ENCODE measurements at regions not wholly inside any gene's neighbourhood (a gene's known extent, or its start where the extent isn't known, plus 50 kb on each side); places are given as distances from the start of the nearest gene placed in this dataset.
"Not testable (repeated sequence)": the region's sequence is repeated elsewhere in the genome, so short reads cannot be mapped to it uniquely, and the experiment has no call there.

DNA sequence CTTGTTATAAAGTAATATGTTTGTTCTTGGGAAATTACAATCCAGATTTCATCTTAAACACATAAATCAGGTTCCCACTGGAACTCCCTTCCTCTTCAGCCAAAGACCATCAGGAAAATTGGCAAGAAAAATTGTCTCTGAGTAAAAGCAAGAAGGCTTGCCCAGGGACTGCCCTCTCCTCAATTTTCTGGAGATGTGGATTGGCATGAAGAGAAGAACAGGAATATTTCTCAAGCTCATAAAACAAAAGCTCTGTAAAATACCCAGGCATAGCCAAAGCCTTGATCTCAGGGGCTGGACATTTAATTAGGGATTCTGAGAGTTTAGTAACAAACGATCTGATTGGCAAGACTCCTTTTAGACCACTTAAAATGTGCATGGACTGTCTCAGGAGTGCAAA lies 223.4 kb downstream of the ZNF608 start:
- Mint-ChIP-seq H3K4me1 (peaks cover 1% of the 10 kb centered on the region), H3K27ac (no peak overlapping the region), H3K36me3 (ENCODE audit: low read depth) (no peaks in the 10 kb centered on the region), H3K4me3 (no peak overlapping the region), H3K9me3 (no peaks in the 10 kb centered on the region), H3K27me3 (peaks cover 5% of the 10 kb centered on the region)
- no peak for DNase-seq
- POLR2A ChIA-PET: no interaction called here
- CTCF ChIA-PET: no interaction called here

GRCh38 chr5:124521461-124522230 lies 224.8 kb downstream of the ZNF608 start:
- H3K4me3 Mint-ChIP-seq: no peak overlapping the region
- H3K27ac Mint-ChIP-seq: no peak overlapping the region
- H3K27me3 Mint-ChIP-seq: peaks cover 6% of the 10 kb centered on the region
- ChIA-PET CTCF (no interaction called here), POLR2A (no interaction called here)
- H3K9me3 Mint-ChIP-seq: no peaks in the 10 kb centered on the region
- no peaks in the 10 kb centered on the region for H3K36me3 Mint-ChIP-seq (ENCODE audit: low read depth)
- no peaks in the 10 kb centered on the region for H3K4me1 Mint-ChIP-seq
- DNase-seq: no peak

DNA sequence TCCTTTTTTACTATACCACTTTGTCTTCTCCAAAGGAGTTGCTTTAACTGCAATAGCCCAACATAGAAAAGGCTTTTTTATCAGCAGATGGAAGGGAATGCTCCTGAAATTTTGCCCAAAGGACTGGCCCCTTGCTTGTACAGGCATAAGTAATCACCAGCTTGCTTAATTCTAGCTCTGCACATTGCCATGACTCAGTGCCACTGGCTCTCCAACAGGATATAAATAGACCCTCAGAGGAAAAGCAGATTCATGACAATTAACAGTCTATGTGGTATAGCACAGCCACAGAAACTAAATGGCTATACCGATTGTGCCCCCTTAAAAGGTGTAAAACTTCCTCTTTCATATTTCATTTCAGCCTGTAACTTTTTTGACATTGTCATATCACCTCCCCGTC lies 227.0 kb downstream of the ZNF608 start:
- no peaks in the 10 kb centered on the region for H3K4me1 Mint-ChIP-seq
- H3K36me3 Mint-ChIP-seq (ENCODE audit: low read depth): no peaks in the 10 kb centered on the region
- no peaks in the 10 kb centered on the region for H3K9me3 Mint-ChIP-seq
- POLR2A ChIA-PET: no interaction called here
- peaks cover 6% of the 10 kb centered on the region for H3K27me3 Mint-ChIP-seq
- CTCF ChIA-PET: no interaction called here
- no peak overlapping the region for H3K4me3 Mint-ChIP-seq
- no peak overlapping the region for H3K27ac Mint-ChIP-seq
- DNase-seq: no peak

- Mint-ChIP-seq H3K27me3 (peaks cover 3% of the 10 kb centered on the region), H3K9me3 (no peaks in the 10 kb centered on the region), H3K36me3 (ENCODE audit: low read depth) (no peaks in the 10 kb centered on the region), H3K4me1 (no peaks in the 10 kb centered on the region), H3K27ac (no peak overlapping the region), H3K4me3 (no peak overlapping the region)
- no peak for DNase-seq
- POLR2A ChIA-PET: no interaction called here
- CTCF ChIA-PET: no interaction called here
Measured at GRCh38 chr5:124516567-124516966, 229.9 kb downstream of the ZNF608 start.

- no peak for DNase-seq
- H3K4me3 Mint-ChIP-seq: no peak overlapping the region
- CTCF ChIA-PET: no interaction called here
- POLR2A ChIA-PET: no interaction called here
- H3K27ac Mint-ChIP-seq: no peak overlapping the region
- no peaks in the 10 kb centered on the region for H3K9me3 Mint-ChIP-seq
- H3K4me1 Mint-ChIP-seq: no peaks in the 10 kb centered on the region
- H3K36me3 Mint-ChIP-seq (ENCODE audit: low read depth): no peaks in the 10 kb centered on the region
- peaks cover 3% of the 10 kb centered on the region for H3K27me3 Mint-ChIP-seq
Measured at GRCh38 chr5:124515497-124516245, 230.8 kb downstream of the ZNF608 start.

DNA sequence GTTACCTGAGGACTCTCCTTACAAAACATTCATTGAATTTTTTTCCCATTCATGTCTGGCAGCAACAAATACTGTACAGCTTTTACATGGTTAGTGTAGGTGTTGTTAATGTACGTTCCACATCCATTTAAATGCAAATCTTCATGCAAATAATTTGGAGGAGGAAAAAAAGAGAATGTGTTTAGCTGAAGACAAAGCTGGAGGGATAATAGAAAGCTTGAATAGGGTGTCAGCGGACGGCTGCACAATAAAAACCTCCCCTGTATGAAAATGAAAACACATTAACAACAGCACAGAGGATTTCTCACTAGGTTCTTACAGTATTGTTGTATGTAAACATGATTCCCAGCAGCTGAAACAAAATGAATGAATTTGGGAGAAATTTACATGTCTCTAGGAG lies 231.5 kb downstream of the ZNF608 start:
- DNase-seq: no peak

DNA sequence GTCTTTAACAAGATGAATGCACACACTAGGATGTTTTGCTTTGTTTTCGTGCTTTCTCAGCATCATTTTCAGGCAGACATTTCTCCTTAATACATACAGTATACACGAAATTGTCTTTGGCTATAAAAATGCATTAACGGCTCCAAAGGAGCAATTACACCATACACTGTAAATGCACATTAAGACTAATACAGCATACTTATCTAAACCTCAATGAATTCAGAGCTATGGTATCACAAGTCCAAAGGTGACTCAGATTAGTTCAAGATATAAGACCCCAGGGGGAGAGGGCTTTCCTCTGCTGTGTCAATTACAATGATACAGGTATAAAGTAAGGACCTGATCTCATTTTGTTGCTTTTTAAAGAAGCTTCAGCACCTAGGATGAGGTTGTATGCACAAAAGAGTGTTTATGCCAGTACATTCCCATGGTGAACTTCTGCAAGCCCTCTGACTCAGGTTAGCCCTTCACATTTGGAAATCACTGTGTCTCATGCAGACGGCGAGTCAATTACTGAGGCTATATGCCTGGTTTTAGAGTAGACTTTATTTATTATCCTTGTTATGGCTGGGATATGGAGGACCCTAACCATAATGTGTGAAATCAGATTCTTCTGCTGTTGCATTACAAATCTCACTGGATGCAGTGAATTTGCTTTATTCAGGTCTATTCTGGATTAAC lies 233.3 kb downstream of the ZNF608 start:
- Mint-ChIP-seq H3K9me3 (no peaks in the 10 kb centered on the region), H3K27me3 (peaks cover 2% of the 10 kb centered on the region), H3K27ac (no peak overlapping the region), H3K4me1 (no peaks in the 10 kb centered on the region), H3K4me3 (no peak overlapping the region), H3K36me3 (ENCODE audit: low read depth) (no peaks in the 10 kb centered on the region)
- ChIA-PET POLR2A (no interaction called here), CTCF (no interaction called here)
- no peak for DNase-seq

More for the DNA sequence above, 231.5 kb downstream of the ZNF608 start:
- ChIA-PET CTCF (no interaction called here), POLR2A (no interaction called here)
- H3K27ac Mint-ChIP-seq: no peak overlapping the region
- H3K36me3 Mint-ChIP-seq (ENCODE audit: low read depth): no peaks in the 10 kb centered on the region
- H3K27me3 Mint-ChIP-seq: peaks cover 3% of the 10 kb centered on the region
- H3K4me1 Mint-ChIP-seq: no peaks in the 10 kb centered on the region
- no peaks in the 10 kb centered on the region for H3K9me3 Mint-ChIP-seq
- no peak overlapping the region for H3K4me3 Mint-ChIP-seq

GRCh38 chr5:124512236-124512635 lies 234.2 kb downstream of the ZNF608 start:
- H3K36me3 Mint-ChIP-seq (ENCODE audit: low read depth): no peaks in the 10 kb centered on the region
- DNase-seq: no peak
- H3K9me3 Mint-ChIP-seq: no peaks in the 10 kb centered on the region
- no peaks in the 10 kb centered on the region for H3K4me1 Mint-ChIP-seq
- ChIA-PET POLR2A (no interaction called here), CTCF (no interaction called here)
- H3K27me3 Mint-ChIP-seq: no peaks in the 10 kb centered on the region
- no peak overlapping the region for H3K27ac Mint-ChIP-seq
- no peak overlapping the region for H3K4me3 Mint-ChIP-seq

DNA sequence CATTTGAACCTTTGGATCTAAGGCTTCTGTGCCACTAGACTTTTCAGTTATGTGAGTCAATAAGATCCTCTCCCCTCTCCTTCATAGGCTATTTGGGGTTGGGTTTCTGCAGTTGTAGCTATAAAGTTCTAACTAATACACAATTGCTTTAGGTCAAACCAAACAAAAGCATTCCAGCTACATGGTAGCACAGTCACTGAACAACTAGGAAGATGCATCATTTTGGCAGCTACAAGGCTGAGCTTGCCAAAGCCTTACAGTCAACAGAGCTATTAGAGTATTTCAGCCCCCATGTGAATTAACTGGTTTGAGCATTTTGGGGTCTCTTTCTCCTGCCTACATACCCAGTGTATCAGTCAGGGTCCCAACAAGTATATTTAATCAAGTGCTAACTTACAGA lies 234.6 kb downstream of the ZNF608 start:
- no peaks in the 10 kb centered on the region for H3K9me3 Mint-ChIP-seq
- ChIA-PET CTCF (no interaction called here), POLR2A (no interaction called here)
- H3K27ac Mint-ChIP-seq: no peak overlapping the region
- DNase-seq: no peak
- no peak overlapping the region for H3K4me3 Mint-ChIP-seq
- H3K27me3 Mint-ChIP-seq: no peaks in the 10 kb centered on the region
- no peaks in the 10 kb centered on the region for H3K36me3 Mint-ChIP-seq (ENCODE audit: low read depth)
- H3K4me1 Mint-ChIP-seq: no peaks in the 10 kb centered on the region

DNA sequence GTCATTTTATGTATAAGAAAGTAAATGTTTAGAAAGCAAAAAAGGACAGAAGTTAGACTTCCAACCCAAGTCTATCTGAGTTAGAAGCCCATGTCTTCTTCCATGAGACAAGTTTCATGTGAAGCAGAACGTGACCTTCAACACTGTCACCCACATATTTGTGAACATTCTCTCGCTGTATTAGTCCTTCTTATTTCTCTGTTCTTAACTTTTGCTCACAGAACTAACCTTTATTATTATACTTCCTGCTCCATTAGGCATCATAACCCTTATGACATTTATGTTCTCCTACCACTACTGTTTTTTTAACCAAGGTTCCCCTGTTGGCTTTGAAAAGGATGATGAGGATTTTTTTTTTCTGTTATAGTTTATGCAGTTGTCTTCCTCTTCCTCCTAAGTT lies 238.8 kb downstream of the ZNF608 start:
- H3K4me1 Mint-ChIP-seq: no peaks in the 10 kb centered on the region
- DNase-seq: no peak
- H3K36me3 Mint-ChIP-seq (ENCODE audit: low read depth): no peaks in the 10 kb centered on the region
- POLR2A ChIA-PET: no interaction called here
- no peak overlapping the region for H3K4me3 Mint-ChIP-seq
- CTCF ChIA-PET: no interaction called here
- no peak overlapping the region for H3K27ac Mint-ChIP-seq
- no peaks in the 10 kb centered on the region for H3K27me3 Mint-ChIP-seq
- H3K9me3 Mint-ChIP-seq: no peaks in the 10 kb centered on the region

DNA sequence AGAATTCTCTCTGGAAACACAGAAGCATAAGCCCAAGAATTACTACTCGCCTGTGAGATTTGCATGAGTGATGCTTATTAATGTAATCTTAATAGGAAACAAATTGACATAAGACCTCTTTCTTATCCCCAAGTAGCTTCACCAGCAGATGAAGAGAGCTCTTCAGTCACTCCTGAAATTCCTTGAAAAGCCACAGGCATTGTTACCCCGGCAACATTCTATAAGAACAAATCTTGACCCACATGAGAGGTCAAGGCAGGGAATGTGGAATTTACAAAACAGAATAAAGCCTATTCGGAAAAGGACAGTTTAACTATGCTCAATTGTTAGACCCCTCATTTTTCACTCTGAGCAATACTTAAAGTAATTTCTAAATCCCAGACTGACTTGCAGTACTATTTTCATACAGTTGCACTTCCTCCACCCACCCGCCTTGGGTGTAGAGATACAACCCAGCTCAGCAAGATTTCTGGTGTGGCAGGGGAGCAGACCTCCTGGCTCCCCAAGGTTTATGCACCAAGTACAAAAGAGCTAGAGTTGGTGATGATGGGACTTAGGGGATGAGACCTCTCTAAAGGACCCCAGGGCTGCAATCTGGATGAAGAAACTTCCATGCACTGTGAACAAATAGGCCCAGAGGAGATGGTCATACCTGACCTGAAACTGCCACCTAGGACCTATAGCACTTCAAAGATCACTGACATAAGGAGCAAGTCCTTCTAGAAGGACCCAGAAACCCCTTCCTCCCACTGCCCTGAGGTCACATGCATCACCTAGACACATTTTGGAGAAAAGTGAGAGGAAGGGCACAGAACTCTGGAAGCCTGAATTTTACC lies 242.1 kb downstream of the ZNF608 start:
- no peaks in the 10 kb centered on the region for H3K27me3 Mint-ChIP-seq
- H3K4me1 Mint-ChIP-seq: no peaks in the 10 kb centered on the region
- no peak overlapping the region for H3K27ac Mint-ChIP-seq
- POLR2A ChIA-PET: no interaction called here
- no peak overlapping the region for H3K4me3 Mint-ChIP-seq
- no peaks in the 10 kb centered on the region for H3K9me3 Mint-ChIP-seq
- DNase-seq: no peak
- H3K36me3 Mint-ChIP-seq (ENCODE audit: low read depth): no peaks in the 10 kb centered on the region
- CTCF ChIA-PET: no interaction called here

GRCh38 chr5:124502551-124502950 lies 243.9 kb downstream of the ZNF608 start:
- CTCF ChIA-PET: no interaction called here
- no peak overlapping the region for H3K27ac Mint-ChIP-seq
- H3K4me1 Mint-ChIP-seq: no peaks in the 10 kb centered on the region
- H3K36me3 Mint-ChIP-seq (ENCODE audit: low read depth): no peaks in the 10 kb centered on the region
- no peak overlapping the region for H3K4me3 Mint-ChIP-seq
- no peak for DNase-seq
- POLR2A ChIA-PET: no interaction called here
- H3K27me3 Mint-ChIP-seq: no peaks in the 10 kb centered on the region
- H3K9me3 Mint-ChIP-seq: no peaks in the 10 kb centered on the region

GRCh38 chr5:124499818-124500217 lies 246.6 kb downstream of the ZNF608 start:
- CTCF ChIA-PET; H3K36me3 Mint-ChIP-seq (ENCODE audit: low read depth): not testable (repeated sequence)

More at GRCh38 chr5:124499818-124500217, 246.6 kb downstream of the ZNF608 start:
- H3K9me3 Mint-ChIP-seq, H3K4me3 Mint-ChIP-seq, H3K4me1 Mint-ChIP-seq, POLR2A ChIA-PET, DNase-seq, H3K27ac Mint-ChIP-seq, H3K27me3 Mint-ChIP-seq: not testable (repeated sequence)
